ENCODE measurements at regions not wholly inside any gene's neighbourhood (a gene's known extent, or its start where the extent isn't known, plus 50 kb on each side); places are given as distances from the start of the nearest gene placed in this dataset.

GRCh38 chr6:9083108-9083507 is 647.8 kb upstream of the SLC35B3 start:
- TF ChIP-seq POLR2A (IDR thresholded peaks at IDR 0.05; ENCODE audit: low read length): no peak
- no peak for TF ChIP-seq GATA1 (IDR thresholded peaks at IDR 0.05; ENCODE audit: low read depth, low read length)
